C4-2B (cell line): ENCODE measurements at regions not wholly inside any gene's neighbourhood (a gene's known extent, or its start where the extent isn't known, plus 50 kb on each side); places are given as distances from the start of the nearest gene placed in this dataset.
A peak's percentile ranks its signal among the peaks of the same experiment; 100 is the strongest.

Experiments
- H3K27ac ChIP-seq: fragments of 450-650 bp; 2 replicates; pipeline ENCODE4 v1.5.1; 2017
- CTCF ChIP-seq: fragments of 450-650 bp; conservative IDR thresholded peaks from 2 replicates; pipeline ENCODE4 v1.5.1; 2017; ENCODE audit warnings: mild to moderate bottlenecking
- ZFX ChIP-seq: fragments of 450-650 bp; IDR thresholded peaks from 2 replicates; pipeline ENCODE4 v1.6.1; 2017

- TF ChIP-seq ZFX (no peak), CTCF (no peak)
- H3K27ac ChIP-seq: no peak overlapping the region
Measured at GRCh38 chr15:94561036-94561689, 329.8 kb downstream of the MCTP2 start.

- TF ChIP-seq ZFX (no peak), CTCF (no peak)
Measured at GRCh38 chr15:94563456-94563855, 332.1 kb downstream of the MCTP2 start.

GRCh38 chr15:94576889-94577533 lies 345.6 kb downstream of the MCTP2 start:
- no peak overlapping the region for H3K27ac ChIP-seq
- TF ChIP-seq ZFX (no peak), CTCF (peak; percentile 92)

More at GRCh38 chr15:94563456-94563855, 332.1 kb downstream of the MCTP2 start:
- H3K27ac ChIP-seq: no peak overlapping the region

GRCh38 chr15:94579286-94579685 lies 347.9 kb downstream of the MCTP2 start:
- no peak for TF ChIP-seq ZFX
- TF ChIP-seq CTCF: no peak
- H3K27ac ChIP-seq: no peak overlapping the region

- H3K27ac ChIP-seq: no peak overlapping the region
- no peak for TF ChIP-seq ZFX
- no peak for TF ChIP-seq CTCF
Measured at GRCh38 chr15:94580211-94580885, 349.0 kb downstream of the MCTP2 start.

- H3K27ac ChIP-seq: no peak overlapping the region
- peak; percentile 65 for TF ChIP-seq CTCF
- TF ChIP-seq ZFX: no peak
Measured at GRCh38 chr15:94582368-94582767, 351.0 kb downstream of the MCTP2 start.

- H3K27ac ChIP-seq: no peak overlapping the region
- TF ChIP-seq ZFX: no peak
- TF ChIP-seq CTCF: no peak
Measured at GRCh38 chr15:94584833-94585244, 353.5 kb downstream of the MCTP2 start.
